HFF-Myc (cell line): ENCODE measurements at regions not wholly inside any gene's neighbourhood (a gene's known extent, or its start where the extent isn't known, plus 50 kb on each side); places are given as distances from the start of the nearest gene placed in this dataset.

ENCODE experiments used
- DNase-seq: peaks from one replicate; pipeline ENCODE4 v3.0.0-alpha.2; 2011; ENCODE audit warnings: low read depth; ENCODE audit errors: extremely low read depth
- H3K4me3 ChIP-seq: replicated peaks from 2 replicates; pipeline ENCODE4 v1.5.1; 2011; ENCODE audit warnings: low read depth, mild to moderate bottlenecking, control low read depth, low read length
- TF ChIP-seq, protein P1 (sequence below): IDR thresholded peaks from 2 replicates; pipeline ENCODE4 v1.5.1; 2012; ENCODE audit warnings: mild to moderate bottlenecking, low read depth, low read length, control low read depth; ENCODE audit errors: missing control alignments

DNA sequence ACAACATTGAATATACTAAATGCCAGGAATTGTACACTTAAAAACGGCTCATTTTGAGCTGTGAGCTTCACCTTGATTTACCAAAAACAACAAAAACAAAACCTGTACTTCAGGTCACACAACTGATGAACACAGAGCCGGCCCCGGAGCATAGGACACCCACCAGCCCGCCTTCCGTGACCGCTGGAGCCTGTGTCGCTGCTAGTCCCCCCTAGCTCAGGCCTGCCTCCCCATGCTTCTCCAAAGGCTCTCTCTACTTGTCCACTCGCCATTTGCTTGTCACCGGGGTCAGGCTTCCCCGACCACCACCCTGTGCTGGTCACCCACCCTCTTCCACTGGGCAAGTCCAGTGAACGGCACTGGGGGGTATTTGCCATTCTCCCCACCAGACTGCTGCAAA lies 113.8 kb upstream of the TNRC6C start:
- DNase-seq = no peak
- H3K4me3 ChIP-seq = no peak overlapping the region
- TF ChIP-seq, protein P1, sequence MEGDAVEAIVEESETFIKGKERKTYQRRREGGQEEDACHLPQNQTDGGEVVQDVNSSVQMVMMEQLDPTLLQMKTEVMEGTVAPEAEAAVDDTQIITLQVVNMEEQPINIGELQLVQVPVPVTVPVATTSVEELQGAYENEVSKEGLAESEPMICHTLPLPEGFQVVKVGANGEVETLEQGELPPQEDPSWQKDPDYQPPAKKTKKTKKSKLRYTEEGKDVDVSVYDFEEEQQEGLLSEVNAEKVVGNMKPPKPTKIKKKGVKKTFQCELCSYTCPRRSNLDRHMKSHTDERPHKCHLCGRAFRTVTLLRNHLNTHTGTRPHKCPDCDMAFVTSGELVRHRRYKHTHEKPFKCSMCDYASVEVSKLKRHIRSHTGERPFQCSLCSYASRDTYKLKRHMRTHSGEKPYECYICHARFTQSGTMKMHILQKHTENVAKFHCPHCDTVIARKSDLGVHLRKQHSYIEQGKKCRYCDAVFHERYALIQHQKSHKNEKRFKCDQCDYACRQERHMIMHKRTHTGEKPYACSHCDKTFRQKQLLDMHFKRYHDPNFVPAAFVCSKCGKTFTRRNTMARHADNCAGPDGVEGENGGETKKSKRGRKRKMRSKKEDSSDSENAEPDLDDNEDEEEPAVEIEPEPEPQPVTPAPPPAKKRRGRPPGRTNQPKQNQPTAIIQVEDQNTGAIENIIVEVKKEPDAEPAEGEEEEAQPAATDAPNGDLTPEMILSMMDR = no peak

- no peak overlapping the region for H3K4me3 ChIP-seq
- TF ChIP-seq, protein P1 = no peak
- DNase-seq = no peak
Measured at GRCh38 chr17:77845541-77846225, 112.8 kb upstream of the TNRC6C start.

DNA sequence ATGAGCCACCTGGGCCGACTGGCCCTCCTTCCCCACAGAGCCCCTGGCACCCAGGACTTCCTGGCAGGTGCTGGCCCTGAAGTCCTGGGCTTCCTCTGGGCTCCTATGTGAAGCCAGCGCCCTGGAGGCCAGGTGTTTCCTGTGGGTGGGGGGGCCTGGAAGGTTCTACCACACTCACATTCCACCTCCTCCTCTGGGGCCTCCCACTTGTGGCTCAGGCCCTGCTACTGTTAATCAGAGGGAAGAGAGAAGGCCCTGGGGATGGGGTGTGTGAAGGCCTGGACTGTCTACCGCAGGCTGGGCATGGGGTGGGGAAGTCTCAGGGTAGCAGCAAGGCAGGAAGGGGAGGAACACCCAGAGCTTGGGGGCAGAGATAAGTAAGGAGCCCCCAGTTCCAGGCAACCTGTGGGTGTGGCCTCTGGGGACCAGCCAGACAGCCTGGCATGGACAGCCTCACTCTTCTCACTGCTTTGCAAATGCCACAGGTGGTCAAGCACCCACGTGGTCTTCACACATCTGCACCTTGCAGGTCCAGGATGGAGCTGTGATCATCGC lies 111.9 kb upstream of the TNRC6C start:
- H3K4me3 ChIP-seq = no peak overlapping the region
- TF ChIP-seq, protein P1 = no peak
- DNase-seq = no peak

DNA sequence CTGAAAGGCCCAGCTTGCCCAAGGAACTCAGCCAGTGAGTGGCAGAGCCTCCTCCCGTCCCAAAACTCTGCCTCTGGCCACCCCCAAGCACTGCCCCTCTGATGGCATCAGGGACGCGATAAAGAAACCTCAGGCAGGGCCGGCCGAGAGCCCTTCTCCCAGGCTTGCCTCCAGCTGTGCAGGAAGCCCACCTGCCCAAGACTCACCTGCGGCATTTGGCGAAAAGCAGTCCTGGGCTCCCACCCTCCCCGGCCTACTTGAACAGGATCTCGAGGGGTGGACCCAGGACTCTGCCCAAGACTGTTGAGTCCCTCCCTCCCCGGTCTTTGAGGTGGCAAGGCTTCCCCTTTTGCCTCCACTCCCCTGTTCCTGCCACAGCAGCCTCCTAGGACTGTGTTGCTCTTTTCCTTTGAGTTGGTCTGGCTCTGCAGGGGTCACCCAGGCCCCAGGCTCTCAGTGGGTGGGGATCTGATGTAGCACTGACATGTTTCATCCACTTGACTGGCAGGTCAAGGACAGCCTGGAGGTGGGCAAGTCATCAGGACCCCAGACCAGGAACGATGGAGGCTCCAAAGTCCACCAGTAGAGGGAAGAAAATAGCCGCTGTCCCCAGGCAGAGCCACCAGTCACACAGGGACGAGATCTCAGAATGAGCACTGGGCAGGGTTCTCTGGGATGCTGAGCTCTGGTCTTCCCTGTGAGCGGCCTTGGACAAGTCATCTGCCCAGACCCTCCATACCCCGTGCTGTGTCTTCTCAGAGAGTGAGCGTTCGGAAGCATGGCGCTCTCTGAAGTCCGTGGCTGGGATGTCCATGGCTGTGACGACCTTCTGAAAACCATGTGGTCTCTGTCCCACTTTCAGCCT lies 111.0 kb upstream of the TNRC6C start:
- no peak for DNase-seq

DNA sequence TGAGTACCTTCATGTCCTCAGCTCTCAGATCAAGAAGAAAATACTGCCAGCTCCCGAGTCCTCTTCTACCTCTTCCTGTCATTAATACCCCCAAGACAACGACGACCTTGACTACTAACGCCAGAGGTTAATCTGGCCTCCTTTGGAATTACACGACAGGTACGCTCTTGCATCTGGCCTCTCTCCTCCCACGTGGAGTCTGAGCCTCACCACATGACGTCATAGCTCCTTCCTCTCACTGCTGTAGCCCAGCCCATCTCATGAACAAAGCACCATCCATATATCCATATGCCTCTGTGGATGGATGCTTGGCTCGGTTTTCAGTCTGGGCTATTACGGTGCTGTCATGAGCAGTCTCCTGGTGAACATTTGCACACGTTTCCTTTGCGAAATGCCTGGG lies 110.2 kb upstream of the TNRC6C start:
- TF ChIP-seq, protein P1 = no peak
- no peak overlapping the region for H3K4me3 ChIP-seq
- DNase-seq = no peak

More for the DNA sequence above, 111.0 kb upstream of the TNRC6C start:
- H3K4me3 ChIP-seq = no peak overlapping the region
- TF ChIP-seq, protein P1 = no peak

GRCh38 chr17:77849239-77849638 lies 109.3 kb upstream of the TNRC6C start:
- no peak overlapping the region for H3K4me3 ChIP-seq
- no peak for DNase-seq
- TF ChIP-seq, protein P1 = no peak
